IMR-90 (cell line): ENCODE measurements at regions not wholly inside any gene's neighbourhood (a gene's known extent, or its start where the extent isn't known, plus 50 kb on each side); places are given as distances from the start of the nearest gene placed in this dataset.

Experiments used
- ATAC-seq: fragments of 200-7000 bp; cut with Tn5 transposase; 2 replicates; pipeline ENCODE4 v1.9.1; 2020; ENCODE audit warnings: low read depth, mild to moderate bottlenecking, moderate library complexity
- BruUV-seq: library from RNA; stranded (reverse); fragments of 400-500 nt; replicated peaks from 2 replicates; lab custom pipeline; 2021; lab: Mats Ljungman, UMichigan
- CTCF ChIA-PET: fragments of 300-600 bp; formaldehyde crosslinking; extraction: SDS; loops from one replicate; lab custom pipeline; 2021; ENCODE audit warnings: antibody characterized with exemption; lab: Yijun Ruan, JAX
- POLR2A ChIA-PET: fragments of 300-600 bp; sonication (Branson Sonifier 250); formaldehyde crosslinking; loops from one replicate; lab custom pipeline; 2022; ENCODE audit warnings: antibody characterized with exemption; ENCODE audit not compliant: unreplicated experiment; lab: Charles Lee
- DNase-seq: peaks from one replicate; pipeline ENCODE4 v3.0.0; 2013
- H2AFZ ChIP-seq: replicated peaks from 2 replicates; pipeline ENCODE3; 2013; ENCODE audit warnings: low read length, mild to moderate bottlenecking; ENCODE audit not compliant: poor library complexity
- H2AK5ac ChIP-seq: 2 replicates; pipeline ENCODE4 v1.6.1; 2013; ENCODE audit warnings: low read depth, low read length, inconsistent platforms
- H2AK9ac ChIP-seq: replicated peaks from 2 replicates; pipeline ENCODE3; 2013; ENCODE audit warnings: mild to moderate bottlenecking, low read depth, low read length, moderate library complexity; ENCODE audit not compliant: poor library complexity
- H2BK120ac ChIP-seq: 2 replicates; pipeline ENCODE4 v1.6.1; 2013; ENCODE audit warnings: low read depth, low read length, inconsistent platforms
- H2BK15ac ChIP-seq: 3 replicates; pipeline ENCODE4 v1.6.1; 2013; ENCODE audit warnings: low read depth, low read length, inconsistent platforms
- H2BK20ac ChIP-seq: 2 replicates; pipeline ENCODE4 v1.6.1; 2013; ENCODE audit warnings: low read depth, mild to moderate bottlenecking, inconsistent platforms, low read length, moderate library complexity
- H2BK5ac ChIP-seq: 2 replicates; pipeline ENCODE4 v1.6.1; 2013; ENCODE audit warnings: mild to moderate bottlenecking, low read depth, low read length, inconsistent platforms; ENCODE audit not compliant: poor library complexity, severe bottlenecking
- H3K14ac ChIP-seq: replicated peaks from 2 replicates; pipeline ENCODE4 v1.6.1; 2013; ENCODE audit warnings: low read depth, low read length, inconsistent platforms
- H3K18ac ChIP-seq: 2 replicates; pipeline ENCODE4 v1.6.1; 2013; ENCODE audit warnings: low read depth, low read length, control low read depth
- H3K23ac ChIP-seq: 2 replicates; pipeline ENCODE4 v1.6.1; 2013; ENCODE audit warnings: low read depth, low read length, inconsistent platforms
- H3K27ac ChIP-seq: 2 replicates; pipeline ENCODE4 v1.5.1; 2013; ENCODE audit warnings: mild to moderate bottlenecking, control low read depth, low read length; ENCODE audit not compliant: insufficient read depth
- H3K27me3 ChIP-seq: 2 replicates; pipeline ENCODE4 v1.6.1; 2013; ENCODE audit warnings: low read length; ENCODE audit not compliant: control insufficient read depth, insufficient read depth
- H3K36me3 ChIP-seq: 2 replicates; pipeline ENCODE4 v1.6.1; 2013; ENCODE audit warnings: low read length, mixed read lengths; ENCODE audit not compliant: control insufficient read depth, insufficient read depth
- H3K4ac ChIP-seq: 2 replicates; pipeline ENCODE4 v1.6.1; 2013; ENCODE audit warnings: low read depth, low read length, inconsistent platforms
- H3K4me1 ChIP-seq: 2 replicates; pipeline ENCODE4 v1.6.1; 2013; ENCODE audit warnings: low read length, mixed read lengths; ENCODE audit not compliant: control insufficient read depth, insufficient read depth
- H3K4me2 ChIP-seq: 2 replicates; pipeline ENCODE4 v1.6.1; 2013; ENCODE audit warnings: low read depth, mild to moderate bottlenecking, control low read depth, low read length, moderate library complexity
- H3K4me3 ChIP-seq: 2 replicates; pipeline ENCODE4 v1.5.1; 2013; ENCODE audit warnings: low read depth, mild to moderate bottlenecking, control low read depth, low read length, moderate library complexity; ENCODE audit not compliant: insufficient read depth
- H3K56ac ChIP-seq: 2 replicates; pipeline ENCODE4 v1.6.1; 2013; ENCODE audit warnings: low read length, inconsistent platforms; ENCODE audit not compliant: insufficient read depth; ENCODE audit errors: extremely low read depth
- H3K79me1 ChIP-seq, 2 experiments: 2 replicates each; pipeline ENCODE4 v1.6.1; 2013; ENCODE audit warnings: low read length in 2 of 2, inconsistent platforms in 1 of 2, low read depth in 1 of 2
- H3K9ac ChIP-seq: 2 replicates; pipeline ENCODE4 v1.6.1; 2013; ENCODE audit warnings: low read depth, low read length, control low read depth
- H3K9me1 ChIP-seq: 2 replicates; pipeline ENCODE4 v1.6.1; 2013; ENCODE audit warnings: low read length, inconsistent platforms; ENCODE audit not compliant: insufficient read depth
- H3K9me3 ChIP-seq: 2 replicates; pipeline ENCODE4 v1.6.1; 2013; ENCODE audit warnings: low read length; ENCODE audit not compliant: control insufficient read depth, insufficient read depth
- H4K20me1 ChIP-seq: 2 replicates; pipeline ENCODE4 v1.6.1; 2013; ENCODE audit warnings: low read length, inconsistent platforms; ENCODE audit not compliant: insufficient read depth
- H4K5ac ChIP-seq: 2 replicates; pipeline ENCODE4 v1.6.1; 2013; ENCODE audit warnings: mild to moderate bottlenecking, low read depth, low read length, control low read depth
- H4K8ac ChIP-seq, 2 experiments: 2 replicates each; pipeline ENCODE4 v1.6.1; 2013; ENCODE audit warnings: low read depth in 2 of 2, low read length in 2 of 2, control low read depth in 1 of 2, inconsistent platforms in 1 of 2
- H4K91ac ChIP-seq: 2 replicates; pipeline ENCODE4 v1.6.1; 2013; ENCODE audit warnings: low read depth, low read length, inconsistent platforms; ENCODE audit not compliant: insufficient read depth
- BHLHE40 ChIP-seq: fragments of 150-350 bp; IDR thresholded peaks from 2 replicates; pipeline ENCODE4 v1.6.1; 2016; ENCODE audit warnings: mild to moderate bottlenecking, low read depth, low read length
- CEBPB ChIP-seq: IDR thresholded peaks from 2 replicates; pipeline ENCODE4 v1.6.1; 2012; ENCODE audit warnings: low read depth, low read length, improper control_type of control experiment
- CHD1 ChIP-seq: IDR thresholded peaks from 2 replicates; pipeline ENCODE4 v1.6.1; 2012; ENCODE audit warnings: low read depth, low read length, improper control_type of control experiment
- ELK1 ChIP-seq: fragments of 150-350 bp; IDR thresholded peaks from 2 replicates; pipeline ENCODE4 v1.6.1; 2016; ENCODE audit warnings: low read depth, mild to moderate bottlenecking, low read length, moderate library complexity, borderline replicate concordance
- FOS ChIP-seq: fragments of 150-350 bp; IDR thresholded peaks from 2 replicates; pipeline ENCODE4 v1.6.1; 2016; ENCODE audit warnings: low read depth, low read length
- MAFK ChIP-seq: IDR thresholded peaks from 2 replicates; pipeline ENCODE4 v1.6.1; 2012; ENCODE audit warnings: low read depth, low read length, improper control_type of control experiment
- MAZ ChIP-seq: IDR thresholded peaks from 2 replicates; pipeline ENCODE4 v1.6.1; 2012; ENCODE audit warnings: low read depth, mild to moderate bottlenecking, low read length, improper control_type of control experiment, moderate library complexity, borderline replicate concordance
- MXI1 ChIP-seq: IDR thresholded peaks from 2 replicates; pipeline ENCODE4 v1.6.1; 2012; ENCODE audit warnings: low read depth, mild to moderate bottlenecking, low read length, moderate library complexity, borderline replicate concordance
- NFE2L2 ChIP-seq: fragments of 150-350 bp; IDR thresholded peaks from 2 replicates; pipeline ENCODE4 v1.6.1; 2016; ENCODE audit warnings: low read depth, mild to moderate bottlenecking, low read length
- POLR2A ChIP-seq: IDR thresholded peaks from 2 replicates; pipeline ENCODE4 v1.6.1; 2012; ENCODE audit warnings: mild to moderate bottlenecking, low read depth, low read length
- RAD21 ChIP-seq: IDR thresholded peaks from 2 replicates; pipeline ENCODE4 v1.6.1; 2012; ENCODE audit warnings: low read length, improper control_type of control experiment
- RCOR1 ChIP-seq: IDR thresholded peaks from 2 replicates; pipeline ENCODE4 v1.6.1; 2012; ENCODE audit warnings: mild to moderate bottlenecking, low read length, improper control_type of control experiment; ENCODE audit not compliant: insufficient replicate concordance
- RFX5 ChIP-seq: IDR thresholded peaks from 2 replicates; pipeline ENCODE4 v1.8.0; 2012; ENCODE audit warnings: low read depth, mild to moderate bottlenecking, low read length, moderate library complexity
- SMC3 ChIP-seq: fragments of 150-350 bp; IDR thresholded peaks from 2 replicates; pipeline ENCODE4 v1.6.1; 2016; ENCODE audit warnings: low read depth, mild to moderate bottlenecking, antibody characterized with exemption, low read length, moderate library complexity
- USF2 ChIP-seq: fragments of 150-350 bp; IDR thresholded peaks from 2 replicates; pipeline ENCODE4 v1.6.1; 2017; ENCODE audit warnings: mild to moderate bottlenecking, antibody characterized with exemption, low read length, low read depth
- WGBS, 2 experiments: methylation state at CpG; one replicate each; pipeline versions ENCODE4 v1.1.5 to v1.1.7; 2013; ENCODE audit warnings: missing lambda C conversion rate in 2 of 2; ENCODE audit not compliant: insufficient read length in 1 of 2; ENCODE audit errors: extremely low coverage in 2 of 2; 5-methylcytosine and 5-hydroxymethylcytosine counted together
- dilution Hi-C: fragments of 300-500 bp; cut with HindIII; formaldehyde crosslinking; loops from one replicate; pipeline ENCODE4 v1.14.3; 2018; ENCODE audit warnings: low sequenced_read_pairs; ENCODE audit not compliant: unreplicated experiment
- in situ Hi-C: fragments of 300-500 bp; cut with MboI; formaldehyde crosslinking; loops from 3 replicates; pipeline ENCODE4 v1.14.3; 2019; ENCODE audit warnings: low sequenced_read_pairs, inconsistent platforms, mixed read lengths
- intact Hi-C: fragments of 100-400 bp; cut with micrococcal nuclease; formaldehyde crosslinking; loops from 2 replicates; pipeline ENCODE4 v1.10.0; 2022
- TF ChIP-seq, protein P1 (sequence below): conservative IDR thresholded peaks from 2 replicates; pipeline ENCODE4 v1.5.1; 2012; ENCODE audit warnings: mild to moderate bottlenecking, low read depth, low read length, improper control_type of control experiment

GRCh38 chr1:208418667-208419066, 174.5 kb upstream of the PLXNA2 start:
- WGBS, 2 experiments: no CpG with 5 or more reads among the region's 1 CpG
- H2BK20ac ChIP-seq: no peak overlapping the region
- ATAC-seq: no peak
- H4K91ac ChIP-seq: no peak overlapping the region
- no peak overlapping the region for H2BK5ac ChIP-seq
- H3K4me1 ChIP-seq: no peaks in the 10 kb centered on the region
- no peak overlapping the region for H2BK15ac ChIP-seq
- dilution Hi-C loops: no loop called here
- H2AK9ac ChIP-seq: no peak overlapping the region
- no peak for TF ChIP-seq RCOR1
- TF ChIP-seq FOS: no peak
- TF ChIP-seq RFX5: no peak
- no peak for TF ChIP-seq CHD1
- TF ChIP-seq RAD21: no peak
- no peak for TF ChIP-seq MAZ
- no peak for TF ChIP-seq BHLHE40
- no peak for TF ChIP-seq NFE2L2
- TF ChIP-seq CEBPB: no peak
- no peak for TF ChIP-seq ELK1
- no peak for TF ChIP-seq SMC3
- no peak for TF ChIP-seq USF2
- TF ChIP-seq POLR2A: no peak
- TF ChIP-seq, protein P1, sequence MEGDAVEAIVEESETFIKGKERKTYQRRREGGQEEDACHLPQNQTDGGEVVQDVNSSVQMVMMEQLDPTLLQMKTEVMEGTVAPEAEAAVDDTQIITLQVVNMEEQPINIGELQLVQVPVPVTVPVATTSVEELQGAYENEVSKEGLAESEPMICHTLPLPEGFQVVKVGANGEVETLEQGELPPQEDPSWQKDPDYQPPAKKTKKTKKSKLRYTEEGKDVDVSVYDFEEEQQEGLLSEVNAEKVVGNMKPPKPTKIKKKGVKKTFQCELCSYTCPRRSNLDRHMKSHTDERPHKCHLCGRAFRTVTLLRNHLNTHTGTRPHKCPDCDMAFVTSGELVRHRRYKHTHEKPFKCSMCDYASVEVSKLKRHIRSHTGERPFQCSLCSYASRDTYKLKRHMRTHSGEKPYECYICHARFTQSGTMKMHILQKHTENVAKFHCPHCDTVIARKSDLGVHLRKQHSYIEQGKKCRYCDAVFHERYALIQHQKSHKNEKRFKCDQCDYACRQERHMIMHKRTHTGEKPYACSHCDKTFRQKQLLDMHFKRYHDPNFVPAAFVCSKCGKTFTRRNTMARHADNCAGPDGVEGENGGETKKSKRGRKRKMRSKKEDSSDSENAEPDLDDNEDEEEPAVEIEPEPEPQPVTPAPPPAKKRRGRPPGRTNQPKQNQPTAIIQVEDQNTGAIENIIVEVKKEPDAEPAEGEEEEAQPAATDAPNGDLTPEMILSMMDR: no peak
- TF ChIP-seq MXI1: no peak
- no peak for TF ChIP-seq MAFK
- ChIA-PET CTCF (no interaction called here), POLR2A (no interaction called here)
- DNase-seq: no peak
- H3K56ac ChIP-seq: no peak overlapping the region
- no peaks in the 10 kb centered on the region for H3K36me3 ChIP-seq
- no peak overlapping the region for H3K4me2 ChIP-seq
- H2AFZ ChIP-seq: no peak overlapping the region
- H4K8ac ChIP-seq: no peak overlapping the region
- in situ Hi-C loops: no loop called here
- H4K20me1 ChIP-seq: no peaks in the 10 kb centered on the region
- H2AK5ac ChIP-seq: no peak overlapping the region
- H3K14ac ChIP-seq: no peak overlapping the region
- H3K18ac ChIP-seq: no peak overlapping the region
- peaks cover 5% of the 10 kb centered on the region; the same call in 1 of the 2 replicates for H3K9me3 ChIP-seq
- no peak overlapping the region for H3K9ac ChIP-seq
- H2BK120ac ChIP-seq: no peak overlapping the region
- no TSS peak for BruUV-seq
- H3K4me3 ChIP-seq: no peak overlapping the region
- no peaks in the 10 kb centered on the region for H3K9me1 ChIP-seq
- intact Hi-C loops: no loop called here
- no peaks in the 10 kb centered on the region for H3K27me3 ChIP-seq
- no peak overlapping the region for H3K27ac ChIP-seq
- H3K4ac ChIP-seq: no peak overlapping the region
- no peak overlapping the region for H4K5ac ChIP-seq
- no peak overlapping the region for H3K23ac ChIP-seq
- no peaks in the 10 kb centered on the region for H3K79me1 ChIP-seq
